ENCODE measurements at regions not wholly inside any gene's neighbourhood (a gene's known extent, or its start where the extent isn't known, plus 50 kb on each side); places are given as distances from the start of the nearest gene placed in this dataset.

- H3K36me3 ChIP-seq (ENCODE audit: insufficient read depth, low read length), result no peaks in the 10 kb centered on the region
- H3K4me1 ChIP-seq (ENCODE audit: insufficient read depth, low read length), result peaks cover 3% of the 10 kb centered on the region; the same call in 1 of the 2 replicates
- no peaks in the 10 kb centered on the region for H3K9me3 ChIP-seq (ENCODE audit: control insufficient read depth, insufficient read depth, low read length)
- no peak overlapping the region for H3K9ac ChIP-seq (ENCODE audit: low read depth, low read length)
Measured at GRCh38 chr2:81734981-81735380, 1430.4 kb upstream of the LRRTM1 start.

- no peaks in the 10 kb centered on the region for H3K36me3 ChIP-seq (ENCODE audit: insufficient read depth, low read length)
- H3K4me1 ChIP-seq (ENCODE audit: insufficient read depth, low read length), result 0 out of 2 replicates have a peak, but pooled peaks cover 3% of the 10 kb centered on the region
- H3K9me3 ChIP-seq (ENCODE audit: control insufficient read depth, insufficient read depth, low read length), result no peaks in the 10 kb centered on the region
- H3K9ac ChIP-seq (ENCODE audit: low read depth, low read length), result no peak overlapping the region
Measured at GRCh38 chr2:81714817-81715216, 1410.3 kb upstream of the LRRTM1 start.

DNA sequence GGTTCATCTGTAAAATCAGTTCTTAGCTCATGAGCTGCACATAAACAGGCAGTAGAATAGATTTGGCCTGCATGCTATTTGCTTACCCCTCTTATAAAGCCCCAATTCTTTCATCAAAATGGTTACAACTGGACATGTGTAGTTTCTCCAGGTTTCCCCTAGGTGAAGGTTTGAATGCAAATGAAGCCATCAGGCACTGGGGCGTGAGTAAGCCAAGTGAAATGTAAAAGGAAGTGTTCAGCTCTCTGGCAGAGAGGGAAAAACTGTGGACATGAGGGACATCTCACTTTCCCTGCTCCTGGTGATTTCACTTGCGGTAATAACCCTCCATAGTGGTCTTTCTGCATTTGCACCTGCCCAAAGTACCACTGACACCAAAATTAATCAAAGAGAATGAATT, 1402.3 kb upstream of the LRRTM1 start:
- H3K9ac ChIP-seq (ENCODE audit: low read depth, low read length), result no peak overlapping the region
- no peaks in the 10 kb centered on the region for H3K4me1 ChIP-seq (ENCODE audit: insufficient read depth, low read length)
- no peaks in the 10 kb centered on the region for H3K36me3 ChIP-seq (ENCODE audit: insufficient read depth, low read length)
- no peaks in the 10 kb centered on the region for H3K9me3 ChIP-seq (ENCODE audit: control insufficient read depth, insufficient read depth, low read length)

- no peaks in the 10 kb centered on the region for H3K36me3 ChIP-seq (ENCODE audit: insufficient read depth, low read length)
- H3K9ac ChIP-seq (ENCODE audit: low read depth, low read length), result no peak overlapping the region
- H3K9me3 ChIP-seq (ENCODE audit: control insufficient read depth, insufficient read depth, low read length), result no peaks in the 10 kb centered on the region
- H3K4me1 ChIP-seq (ENCODE audit: insufficient read depth, low read length), result no peaks in the 10 kb centered on the region
Measured at GRCh38 chr2:81703831-81704230, 1399.3 kb upstream of the LRRTM1 start.

- Histone ChIP-seq H3K4me1 (ENCODE audit: insufficient read depth, low read length) (no peaks in the 10 kb centered on the region), H3K9ac (ENCODE audit: low read depth, low read length) (no peak overlapping the region), H3K36me3 (ENCODE audit: insufficient read depth, low read length) (no peaks in the 10 kb centered on the region), H3K9me3 (ENCODE audit: control insufficient read depth, insufficient read depth, low read length) (no peaks in the 10 kb centered on the region)
Measured at GRCh38 chr2:81692566-81692965, 1388.0 kb upstream of the LRRTM1 start.

- Histone ChIP-seq H3K9me3 (ENCODE audit: control insufficient read depth, insufficient read depth, low read length) (no peaks in the 10 kb centered on the region), H3K4me1 (ENCODE audit: insufficient read depth, low read length) (no peaks in the 10 kb centered on the region), H3K9ac (ENCODE audit: low read depth, low read length) (no peak overlapping the region), H3K36me3 (ENCODE audit: insufficient read depth, low read length) (no peaks in the 10 kb centered on the region)
Measured at GRCh38 chr2:81675641-81676040, 1371.1 kb upstream of the LRRTM1 start.

- Histone ChIP-seq H3K9ac (ENCODE audit: low read depth, low read length) (no peak overlapping the region), H3K36me3 (ENCODE audit: insufficient read depth, low read length) (no peaks in the 10 kb centered on the region)
Measured at GRCh38 chr2:81672923-81673322, 1368.4 kb upstream of the LRRTM1 start.

GRCh38 chr2:81672516-81672915, 1368.0 kb upstream of the LRRTM1 start:
- no peaks in the 10 kb centered on the region for H3K9me3 ChIP-seq (ENCODE audit: control insufficient read depth, insufficient read depth, low read length)
- H3K4me1 ChIP-seq (ENCODE audit: insufficient read depth, low read length), result no peaks in the 10 kb centered on the region
- no peaks in the 10 kb centered on the region for H3K36me3 ChIP-seq (ENCODE audit: insufficient read depth, low read length)
- H3K9ac ChIP-seq (ENCODE audit: low read depth, low read length), result no peak overlapping the region

More at GRCh38 chr2:81672923-81673322, 1368.4 kb upstream of the LRRTM1 start:
- Histone ChIP-seq H3K9me3 (ENCODE audit: control insufficient read depth, insufficient read depth, low read length) (no peaks in the 10 kb centered on the region), H3K4me1 (ENCODE audit: insufficient read depth, low read length) (no peaks in the 10 kb centered on the region)

GRCh38 chr2:81670885-81671284, 1366.3 kb upstream of the LRRTM1 start:
- no peak overlapping the region for H3K9ac ChIP-seq (ENCODE audit: low read depth, low read length)
- H3K9me3 ChIP-seq (ENCODE audit: control insufficient read depth, insufficient read depth, low read length), result no peaks in the 10 kb centered on the region
- no peaks in the 10 kb centered on the region for H3K36me3 ChIP-seq (ENCODE audit: insufficient read depth, low read length)
- no peaks in the 10 kb centered on the region for H3K4me1 ChIP-seq (ENCODE audit: insufficient read depth, low read length)

DNA sequence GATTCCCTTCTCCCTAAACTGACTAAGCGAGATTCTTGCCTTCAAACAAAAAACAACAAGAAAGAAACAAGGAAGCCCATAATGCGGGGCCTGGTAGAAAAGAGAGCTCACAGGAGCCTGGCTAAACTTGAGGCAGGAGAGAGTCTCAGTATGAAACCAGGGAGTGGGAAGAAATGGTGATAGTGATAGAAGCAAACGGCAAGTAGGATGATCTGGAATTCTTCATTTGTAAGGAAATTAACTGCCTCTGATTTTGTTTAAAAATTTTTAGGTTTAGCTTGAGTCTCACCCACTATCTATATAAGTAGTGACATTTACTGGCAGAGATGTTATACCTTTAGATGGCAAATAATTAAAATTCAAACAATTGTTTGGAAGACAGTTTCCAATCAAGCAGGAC, 1356.5 kb upstream of the LRRTM1 start:
- H3K9ac ChIP-seq (ENCODE audit: low read depth, low read length), result no peak overlapping the region
- no peaks in the 10 kb centered on the region for H3K4me1 ChIP-seq (ENCODE audit: insufficient read depth, low read length)
- H3K36me3 ChIP-seq (ENCODE audit: insufficient read depth, low read length), result no peaks in the 10 kb centered on the region
- H3K9me3 ChIP-seq (ENCODE audit: control insufficient read depth, insufficient read depth, low read length), result peaks cover 7% of the 10 kb centered on the region; the same call in 1 of the 2 replicates

DNA sequence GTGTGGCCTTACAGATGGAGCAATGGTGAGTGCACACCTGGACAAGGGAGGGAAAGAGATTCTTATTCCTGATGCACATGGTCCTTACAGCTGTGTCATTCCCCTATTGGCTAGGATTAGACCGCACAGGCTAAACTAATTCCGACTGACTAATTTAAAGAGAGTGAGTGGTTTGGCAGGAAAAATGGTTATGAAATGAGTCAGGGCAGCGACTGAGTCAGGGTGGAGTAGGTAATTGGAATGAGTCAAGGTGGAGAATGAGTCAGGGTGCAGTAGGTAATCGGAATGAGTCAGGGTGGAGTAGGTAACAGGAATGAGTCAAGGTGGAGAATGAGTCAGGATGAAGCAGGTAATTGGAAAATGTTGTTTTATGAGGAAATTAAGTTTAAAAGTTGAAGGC, 1353.7 kb upstream of the LRRTM1 start:
- Histone ChIP-seq H3K9me3 (ENCODE audit: control insufficient read depth, insufficient read depth, low read length) (peaks cover 7% of the 10 kb centered on the region; the same call in 1 of the 2 replicates), H3K9ac (ENCODE audit: low read depth, low read length) (no peak overlapping the region)

GRCh38 chr2:81650048-81650971, 1345.8 kb upstream of the LRRTM1 start:
- Histone ChIP-seq H3K36me3 (ENCODE audit: insufficient read depth, low read length) (no peaks in the 10 kb centered on the region; the same call in 1 of the 2 replicates), H3K4me1 (ENCODE audit: insufficient read depth, low read length) (peaks cover 21% of the 10 kb centered on the region; the same call in 1 of the 2 replicates), H3K9me3 (ENCODE audit: control insufficient read depth, insufficient read depth, low read length) (no peaks in the 10 kb centered on the region), H3K9ac (ENCODE audit: low read depth, low read length) (no peak overlapping the region)

More for the DNA sequence above, 1353.7 kb upstream of the LRRTM1 start:
- Histone ChIP-seq H3K4me1 (ENCODE audit: insufficient read depth, low read length) (no peaks in the 10 kb centered on the region), H3K36me3 (ENCODE audit: insufficient read depth, low read length) (no peaks in the 10 kb centered on the region)

DNA sequence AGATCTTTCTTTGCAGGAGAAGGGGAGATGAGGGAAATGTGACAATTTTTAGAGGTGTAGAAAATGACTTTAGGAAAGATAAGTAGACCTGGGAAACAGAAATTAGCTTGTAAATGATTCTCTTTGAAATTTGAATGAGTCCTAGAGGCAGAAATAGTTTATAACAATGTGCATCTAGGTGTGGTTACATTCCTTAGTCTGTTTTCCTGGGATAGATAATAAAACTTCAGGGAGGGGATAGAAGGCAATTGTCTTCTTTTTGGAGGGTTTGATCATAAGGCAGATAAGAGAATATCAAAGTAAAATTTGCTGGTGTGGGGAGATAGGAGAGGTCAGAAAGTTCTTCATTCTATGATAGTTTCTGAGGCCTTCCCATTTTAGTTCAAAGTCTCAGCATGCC, 1344.3 kb upstream of the LRRTM1 start:
- Histone ChIP-seq H3K36me3 (ENCODE audit: insufficient read depth, low read length) (no peaks in the 10 kb centered on the region; the same call in 1 of the 2 replicates), H3K9ac (ENCODE audit: low read depth, low read length) (no peak overlapping the region), H3K4me1 (ENCODE audit: insufficient read depth, low read length) (peaks cover 21% of the 10 kb centered on the region; the same call in 1 of the 2 replicates), H3K9me3 (ENCODE audit: control insufficient read depth, insufficient read depth, low read length) (no peaks in the 10 kb centered on the region)

GRCh38 chr2:81648370-81648769, 1343.8 kb upstream of the LRRTM1 start:
- H3K9ac ChIP-seq (ENCODE audit: low read depth, low read length), result no peak overlapping the region
- peaks cover 21% of the 10 kb centered on the region; the same call in 1 of the 2 replicates for H3K4me1 ChIP-seq (ENCODE audit: insufficient read depth, low read length)

DNA sequence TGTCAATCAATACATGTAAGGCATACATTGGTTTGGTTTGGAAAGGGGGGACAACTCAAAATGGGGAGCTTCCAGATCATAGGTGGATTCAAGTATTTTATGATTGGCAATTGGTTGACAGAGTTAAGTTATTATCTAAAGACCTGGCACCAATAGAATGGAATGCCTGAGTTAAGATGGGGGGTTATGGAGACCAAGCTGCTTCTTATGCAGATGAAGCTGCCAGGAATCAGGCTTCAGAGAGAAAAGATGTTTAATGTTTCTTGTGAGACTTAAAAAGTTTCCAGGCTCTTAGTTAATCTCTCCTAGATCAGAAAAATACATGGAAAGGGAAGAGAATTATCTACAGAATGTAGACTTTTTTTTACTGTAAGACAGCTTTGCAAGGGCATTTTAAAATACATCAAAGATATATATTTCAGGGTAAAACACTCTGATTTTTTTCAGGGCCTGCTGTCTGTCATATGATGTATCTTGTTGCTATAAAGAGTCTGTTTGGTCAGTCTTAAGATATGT, 1343.2 kb upstream of the LRRTM1 start:
- Histone ChIP-seq H3K36me3 (ENCODE audit: insufficient read depth, low read length) (no peaks in the 10 kb centered on the region; the same call in 1 of the 2 replicates), H3K9ac (ENCODE audit: low read depth, low read length) (no peak overlapping the region), H3K9me3 (ENCODE audit: control insufficient read depth, insufficient read depth, low read length) (no peaks in the 10 kb centered on the region), H3K4me1 (ENCODE audit: insufficient read depth, low read length) (peaks cover 21% of the 10 kb centered on the region; the same call in 1 of the 2 replicates)

More at GRCh38 chr2:81648370-81648769, 1343.8 kb upstream of the LRRTM1 start:
- Histone ChIP-seq H3K9me3 (ENCODE audit: control insufficient read depth, insufficient read depth, low read length) (no peaks in the 10 kb centered on the region), H3K36me3 (ENCODE audit: insufficient read depth, low read length) (no peaks in the 10 kb centered on the region; the same call in 1 of the 2 replicates)
